ENCODE measurements at regions not wholly inside any gene's neighbourhood (a gene's known extent, or its start where the extent isn't known, plus 50 kb on each side); places are given as distances from the start of the nearest gene placed in this dataset.

DNA sequence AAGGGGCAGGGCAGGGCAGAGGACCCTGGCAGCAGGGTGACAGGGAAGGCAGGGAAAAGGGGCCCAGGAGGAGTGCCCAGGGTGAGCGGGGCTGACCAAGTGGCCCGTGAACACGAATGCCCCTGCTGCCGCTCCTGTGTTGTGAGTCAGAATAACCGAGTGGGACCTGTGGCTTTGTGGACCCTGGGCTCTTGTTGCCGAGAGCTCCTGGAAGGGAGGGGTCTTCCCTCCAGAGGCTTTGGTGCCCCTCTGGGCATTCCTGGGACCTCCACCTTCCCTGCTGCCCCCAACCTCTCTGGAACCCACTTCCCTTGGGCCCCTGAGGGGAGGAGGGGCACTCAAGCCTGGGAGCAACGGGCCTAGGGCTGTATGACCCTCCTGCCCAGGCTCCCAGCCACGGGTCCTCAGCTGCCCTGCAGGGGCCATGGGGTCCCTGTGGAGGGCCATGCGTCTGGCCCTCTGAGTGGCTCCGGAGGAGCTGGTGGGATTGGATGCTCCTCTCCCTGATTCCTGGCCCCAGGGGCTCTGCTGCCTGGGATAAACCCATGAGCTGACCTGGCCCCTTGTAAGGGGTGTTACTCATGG lies 319.4 kb downstream of the TMEM121 start:
- H3K36me3 Mint-ChIP-seq (ENCODE audit: low read depth) = no peaks in the 10 kb centered on the region
- H3K4me3 Mint-ChIP-seq (ENCODE audit: low read depth) = no peak overlapping the region
- no peaks in the 10 kb centered on the region for H3K4me1 Mint-ChIP-seq (ENCODE audit: low read depth)
- H3K27ac Mint-ChIP-seq = no peak overlapping the region
- peaks cover 3% of the 10 kb centered on the region for H3K27me3 Mint-ChIP-seq (ENCODE audit: low read depth)
- DNase-seq (ENCODE audit: low spot score) = no peak
- no peaks in the 10 kb centered on the region for H3K9me3 Mint-ChIP-seq
- intact Hi-C loops (cut with micrococcal nuclease) = no loop called here

DNA sequence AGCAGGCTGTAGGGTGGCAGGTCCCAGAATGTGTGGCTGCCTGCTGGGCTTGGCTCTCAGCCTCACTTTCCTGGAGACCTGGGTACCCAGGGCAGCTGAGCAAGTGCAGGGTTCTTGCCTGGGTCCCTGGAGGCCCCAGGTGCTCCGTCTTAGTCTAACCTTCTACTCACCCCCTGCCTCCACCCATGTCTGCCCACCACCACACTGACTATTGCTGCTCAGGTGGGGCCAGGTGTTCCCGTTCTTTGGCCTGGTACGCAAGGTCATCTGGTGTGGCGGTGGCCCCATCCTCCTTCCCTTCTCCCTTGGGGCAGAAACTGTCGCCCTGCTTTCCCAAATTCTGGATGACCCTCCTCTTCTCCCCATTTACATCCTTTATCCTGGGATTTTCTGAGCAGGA lies 319.9 kb downstream of the TMEM121 start:
- no peak overlapping the region for H3K27ac Mint-ChIP-seq
- intact Hi-C loops (cut with micrococcal nuclease) = no loop called here
- no peaks in the 10 kb centered on the region for H3K9me3 Mint-ChIP-seq
- H3K4me3 Mint-ChIP-seq (ENCODE audit: low read depth) = no peak overlapping the region
- DNase-seq (ENCODE audit: low spot score) = peak; percentile 5
- no peaks in the 10 kb centered on the region for H3K36me3 Mint-ChIP-seq (ENCODE audit: low read depth)
- H3K27me3 Mint-ChIP-seq (ENCODE audit: low read depth) = peaks cover 3% of the 10 kb centered on the region
- no peaks in the 10 kb centered on the region for H3K4me1 Mint-ChIP-seq (ENCODE audit: low read depth)

DNA sequence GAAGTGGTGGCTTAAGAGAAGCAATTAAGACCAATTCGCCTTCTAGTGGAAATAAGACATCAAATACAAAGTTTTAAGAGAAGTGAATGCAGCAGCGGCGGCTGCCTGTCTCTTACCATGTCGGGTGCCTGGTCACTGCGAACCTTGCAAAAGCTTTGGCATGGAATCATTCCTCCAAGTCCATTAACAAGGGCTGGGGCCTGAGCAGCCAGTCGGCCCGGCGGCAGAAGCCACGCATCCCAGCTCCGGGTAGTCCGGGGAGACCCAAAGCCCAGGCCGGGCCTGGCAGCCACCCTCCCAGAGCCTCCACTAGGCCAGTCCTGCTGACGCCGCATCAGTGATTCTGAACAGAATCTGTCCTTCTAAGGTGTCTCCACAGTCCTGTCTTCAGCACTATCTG lies 321.0 kb downstream of the TMEM121 start:
- H3K4me3 Mint-ChIP-seq (ENCODE audit: low read depth) = no peak overlapping the region
- no peak for DNase-seq (ENCODE audit: low spot score)
- peaks cover 3% of the 10 kb centered on the region for H3K27me3 Mint-ChIP-seq (ENCODE audit: low read depth)
- intact Hi-C loops (cut with micrococcal nuclease) = no loop called here
- no peaks in the 10 kb centered on the region for H3K4me1 Mint-ChIP-seq (ENCODE audit: low read depth)
- no peaks in the 10 kb centered on the region for H3K9me3 Mint-ChIP-seq
- no peaks in the 10 kb centered on the region for H3K36me3 Mint-ChIP-seq (ENCODE audit: low read depth)
- H3K27ac Mint-ChIP-seq = no peak overlapping the region

DNA sequence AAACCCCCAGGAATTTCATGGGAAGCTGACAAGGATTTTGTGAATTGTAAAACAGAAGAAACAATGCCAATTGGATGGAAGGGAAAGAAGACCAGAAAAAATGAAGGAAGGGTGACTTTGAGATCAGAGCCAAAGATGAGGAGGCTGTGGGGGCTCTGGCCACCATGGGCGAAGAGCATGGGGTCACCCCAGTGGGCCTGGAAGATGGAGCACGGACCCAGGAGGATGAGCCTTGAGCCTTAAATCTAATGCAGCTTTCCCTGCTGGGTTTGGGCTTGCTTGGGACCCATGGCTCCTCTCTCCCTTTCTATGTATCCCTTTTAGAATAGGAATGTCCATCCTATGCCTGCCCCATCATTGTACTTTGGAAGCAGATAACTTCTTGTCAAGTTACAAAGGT lies 322.2 kb downstream of the TMEM121 start:
- H3K4me1 Mint-ChIP-seq (ENCODE audit: low read depth) = no peaks in the 10 kb centered on the region
- intact Hi-C loops (cut with micrococcal nuclease) = no loop called here
- H3K36me3 Mint-ChIP-seq (ENCODE audit: low read depth) = no peaks in the 10 kb centered on the region
- no peak overlapping the region for H3K4me3 Mint-ChIP-seq (ENCODE audit: low read depth)
- DNase-seq (ENCODE audit: low spot score) = no peak
- H3K27me3 Mint-ChIP-seq (ENCODE audit: low read depth) = peaks cover 3% of the 10 kb centered on the region
- H3K27ac Mint-ChIP-seq = no peak overlapping the region
- H3K9me3 Mint-ChIP-seq = no peaks in the 10 kb centered on the region

DNA sequence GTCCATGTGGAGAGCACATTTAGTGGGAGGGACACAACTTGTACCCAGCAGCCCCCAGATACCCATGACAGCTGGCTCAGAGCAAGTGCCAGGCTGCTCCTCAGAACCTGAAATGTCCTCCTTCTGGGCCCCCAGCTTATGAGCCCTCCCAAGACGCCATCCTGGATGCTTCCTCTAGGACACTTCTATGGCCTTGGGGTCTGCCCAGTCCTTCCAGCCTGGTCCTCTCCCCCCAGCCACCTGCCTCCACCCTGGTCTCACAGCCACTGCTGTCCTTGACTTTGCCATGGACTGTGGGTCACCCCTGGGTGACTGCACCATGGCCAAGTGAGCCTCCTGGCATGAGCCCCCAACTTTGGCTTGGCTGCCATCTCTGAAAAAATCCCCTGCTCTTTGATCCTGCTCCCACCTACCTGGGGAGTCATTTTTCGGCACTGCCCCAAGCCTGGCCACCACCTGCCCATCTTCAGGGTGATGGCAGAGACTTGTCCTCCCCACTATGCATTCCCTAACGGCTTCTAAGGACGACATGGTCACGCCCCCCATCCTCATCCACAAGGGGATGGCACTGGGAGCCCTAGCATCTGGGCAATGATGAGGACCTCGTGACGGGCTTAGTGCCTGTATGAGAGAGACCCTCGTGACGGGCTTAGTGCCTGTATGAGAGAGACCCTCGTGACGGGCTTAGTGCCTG lies 323.7 kb downstream of the TMEM121 start:
- Mint-ChIP-seq H3K4me3 (ENCODE audit: low read depth) (no peak overlapping the region), H3K27me3 (ENCODE audit: low read depth) (peaks cover 3% of the 10 kb centered on the region), H3K9me3 (no peaks in the 10 kb centered on the region), H3K27ac (no peak overlapping the region), H3K4me1 (ENCODE audit: low read depth) (no peaks in the 10 kb centered on the region), H3K36me3 (ENCODE audit: low read depth) (no peaks in the 10 kb centered on the region)
- DNase-seq (ENCODE audit: low spot score) = peak; percentile 5
- intact Hi-C loops (cut with micrococcal nuclease) = no loop called here

DNA sequence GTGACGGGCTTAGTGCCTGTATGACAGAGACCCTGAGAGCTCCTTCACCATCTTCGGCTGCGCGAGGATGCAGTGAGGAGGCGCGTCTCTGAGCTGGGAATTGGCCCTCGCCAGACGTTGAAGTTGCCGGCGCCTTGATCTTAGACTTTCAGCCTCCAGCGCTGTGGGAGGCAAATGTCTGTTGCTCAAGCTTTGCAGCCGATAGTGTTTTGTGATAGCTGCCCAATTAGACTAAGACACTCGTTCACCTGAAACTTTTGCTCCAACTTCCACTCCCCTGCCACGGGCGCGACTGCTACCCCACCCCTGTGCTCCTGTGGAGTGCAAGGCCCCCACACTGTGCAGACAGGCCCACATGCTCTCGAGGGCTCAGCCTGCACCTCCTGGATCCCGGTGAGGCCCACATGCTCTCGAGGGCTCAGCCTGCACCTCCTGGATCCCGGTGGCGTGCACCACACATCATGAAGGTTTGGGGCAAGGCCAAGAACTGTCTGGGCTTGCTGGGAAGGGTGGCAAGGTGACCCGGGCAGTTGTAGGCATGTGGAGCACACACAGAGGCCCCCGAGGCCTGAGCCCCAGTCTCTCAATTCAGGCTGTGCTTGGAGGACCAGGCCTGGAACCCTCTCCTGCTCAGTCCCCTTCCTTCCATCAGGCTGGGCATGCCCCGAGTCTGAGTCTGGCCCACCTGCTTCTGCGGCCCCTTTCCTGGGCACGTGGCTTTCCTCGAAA lies 324.6 kb downstream of the TMEM121 start:
- no peaks in the 10 kb centered on the region for H3K9me3 Mint-ChIP-seq
- peak; percentile 6 for DNase-seq (ENCODE audit: low spot score)
- intact Hi-C loops (cut with micrococcal nuclease) = no loop called here
- H3K4me3 Mint-ChIP-seq (ENCODE audit: low read depth) = no peak overlapping the region
- H3K36me3 Mint-ChIP-seq (ENCODE audit: low read depth) = no peaks in the 10 kb centered on the region
- no peaks in the 10 kb centered on the region for H3K4me1 Mint-ChIP-seq (ENCODE audit: low read depth)
- no peak overlapping the region for H3K27ac Mint-ChIP-seq
- H3K27me3 Mint-ChIP-seq (ENCODE audit: low read depth) = peaks cover 3% of the 10 kb centered on the region

DNA sequence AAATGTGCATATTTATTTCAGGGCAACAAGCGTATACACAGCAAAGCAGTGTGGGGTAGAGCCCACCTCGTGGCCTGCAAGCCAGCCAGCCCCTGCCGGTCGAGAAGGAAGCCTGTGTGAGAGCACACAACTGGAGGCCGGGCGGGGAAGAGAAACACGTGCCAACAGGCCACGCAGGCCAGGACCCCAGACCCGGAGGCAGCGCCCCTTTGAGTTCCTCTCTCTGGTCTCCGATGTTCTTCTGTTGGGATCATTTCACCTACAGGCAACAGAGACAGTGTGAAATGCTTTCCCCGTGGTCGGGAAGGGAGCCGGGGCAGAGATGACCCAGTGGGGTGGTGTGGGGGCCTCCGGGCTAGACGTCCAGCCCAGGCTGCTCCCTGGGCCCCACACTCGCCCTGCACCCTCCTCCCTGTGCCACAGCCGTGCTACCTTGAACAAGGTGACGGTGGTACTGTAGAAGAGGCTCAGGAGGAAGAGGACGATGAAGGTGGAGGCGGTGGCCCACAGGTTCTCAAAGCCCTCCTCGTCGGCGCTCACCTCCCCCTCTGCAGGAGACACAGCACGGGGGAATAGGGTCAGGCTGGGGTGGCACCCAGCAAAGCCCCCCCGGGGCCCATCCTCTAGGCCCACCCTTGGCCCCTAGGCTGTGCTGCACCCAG lies 325.5 kb downstream of the TMEM121 start:
- Mint-ChIP-seq H3K27ac (no peak overlapping the region), H3K4me1 (ENCODE audit: low read depth) (peaks cover 2% of the 10 kb centered on the region), H3K9me3 (no peaks in the 10 kb centered on the region), H3K27me3 (ENCODE audit: low read depth) (peaks cover 3% of the 10 kb centered on the region), H3K36me3 (ENCODE audit: low read depth) (no peaks in the 10 kb centered on the region), H3K4me3 (ENCODE audit: low read depth) (no peak overlapping the region)
- intact Hi-C loops (cut with micrococcal nuclease) = no loop called here
- peak; percentile 4 for DNase-seq (ENCODE audit: low spot score)

DNA sequence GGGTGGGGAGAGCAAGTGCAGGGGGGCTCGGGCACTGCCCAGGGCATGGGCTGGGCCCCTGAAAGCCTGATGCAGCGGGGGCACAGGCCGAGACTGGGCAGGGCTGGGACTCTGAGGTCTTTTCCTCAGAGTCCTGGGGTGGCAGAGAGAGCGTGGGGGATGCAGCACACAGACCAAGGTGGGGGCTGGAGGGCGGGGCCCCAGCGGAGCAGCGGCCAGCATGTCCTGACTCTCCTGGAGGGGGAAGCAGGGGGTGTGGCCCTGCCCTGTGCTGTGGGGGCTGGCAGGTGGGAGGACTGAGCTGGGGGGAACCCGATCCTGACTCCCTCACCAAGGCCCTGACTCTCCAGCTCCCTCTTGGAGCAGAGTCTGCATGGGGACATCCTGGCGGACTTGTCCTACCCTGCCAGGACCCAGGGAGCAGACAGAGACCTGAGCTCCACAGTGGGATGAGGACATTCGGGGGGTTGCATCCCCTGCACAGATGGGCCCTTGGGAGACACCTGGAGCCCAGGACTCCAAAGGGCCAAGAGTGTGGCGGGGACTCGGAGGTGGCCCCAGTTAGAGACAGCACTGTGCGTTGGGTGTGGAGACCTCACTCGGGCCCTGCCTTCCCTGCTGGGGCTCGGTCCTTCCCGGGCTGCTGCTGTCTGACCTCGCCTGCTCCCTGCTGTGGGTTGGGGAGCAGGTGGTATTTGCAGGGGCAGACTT lies 326.1 kb downstream of the TMEM121 start:
- peaks cover 3% of the 10 kb centered on the region for H3K27me3 Mint-ChIP-seq (ENCODE audit: low read depth)
- no peaks in the 10 kb centered on the region for H3K36me3 Mint-ChIP-seq (ENCODE audit: low read depth)
- DNase-seq (ENCODE audit: low spot score) = peak; percentile 5
- H3K4me3 Mint-ChIP-seq (ENCODE audit: low read depth) = no peak overlapping the region
- peaks cover 2% of the 10 kb centered on the region for H3K4me1 Mint-ChIP-seq (ENCODE audit: low read depth)
- intact Hi-C loops (cut with micrococcal nuclease) = no loop called here
- H3K9me3 Mint-ChIP-seq = no peaks in the 10 kb centered on the region
- no peak overlapping the region for H3K27ac Mint-ChIP-seq

DNA sequence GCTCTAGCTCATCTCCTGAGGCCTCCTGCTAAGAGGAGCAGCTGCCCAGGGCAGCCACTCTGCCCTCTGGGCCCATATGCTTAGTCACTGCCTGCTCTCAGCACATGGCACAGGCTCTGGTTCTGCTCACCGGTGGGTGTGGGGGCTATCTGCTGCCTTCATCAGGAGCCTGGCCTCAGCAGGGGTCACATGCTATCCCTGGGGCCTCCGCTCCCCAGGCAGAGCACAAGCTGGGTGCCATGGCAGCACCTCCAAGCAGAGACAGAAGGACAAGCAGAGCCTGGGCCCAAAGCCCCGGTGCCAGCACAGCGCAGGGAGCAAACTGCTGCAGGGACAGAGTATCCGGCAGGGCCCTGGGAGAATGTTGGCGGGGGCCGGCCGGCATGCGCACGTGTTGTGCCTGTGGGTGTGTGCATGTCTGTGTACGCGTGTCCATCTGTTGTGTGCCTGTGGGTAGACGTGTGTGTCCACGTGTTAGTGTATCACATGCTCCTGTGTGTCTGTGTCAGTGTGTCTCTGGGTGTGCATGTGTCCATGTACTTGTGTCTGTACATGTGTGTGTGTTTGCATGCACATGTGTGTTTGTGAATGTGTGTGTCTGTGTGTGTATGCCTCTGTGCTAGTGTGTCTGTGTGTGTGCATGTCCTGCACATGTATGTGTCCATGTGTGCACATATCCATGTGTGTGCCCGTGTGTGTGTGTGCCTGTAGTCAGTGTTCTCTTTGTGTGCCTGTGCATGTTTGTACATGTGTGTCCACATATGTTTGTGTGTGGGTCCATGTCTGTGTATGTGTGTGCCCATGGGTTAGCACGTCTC lies 326.9 kb downstream of the TMEM121 start:
- H3K27ac Mint-ChIP-seq = no peak overlapping the region
- H3K4me1 Mint-ChIP-seq (ENCODE audit: low read depth) = peaks cover 3% of the 10 kb centered on the region

DNA sequence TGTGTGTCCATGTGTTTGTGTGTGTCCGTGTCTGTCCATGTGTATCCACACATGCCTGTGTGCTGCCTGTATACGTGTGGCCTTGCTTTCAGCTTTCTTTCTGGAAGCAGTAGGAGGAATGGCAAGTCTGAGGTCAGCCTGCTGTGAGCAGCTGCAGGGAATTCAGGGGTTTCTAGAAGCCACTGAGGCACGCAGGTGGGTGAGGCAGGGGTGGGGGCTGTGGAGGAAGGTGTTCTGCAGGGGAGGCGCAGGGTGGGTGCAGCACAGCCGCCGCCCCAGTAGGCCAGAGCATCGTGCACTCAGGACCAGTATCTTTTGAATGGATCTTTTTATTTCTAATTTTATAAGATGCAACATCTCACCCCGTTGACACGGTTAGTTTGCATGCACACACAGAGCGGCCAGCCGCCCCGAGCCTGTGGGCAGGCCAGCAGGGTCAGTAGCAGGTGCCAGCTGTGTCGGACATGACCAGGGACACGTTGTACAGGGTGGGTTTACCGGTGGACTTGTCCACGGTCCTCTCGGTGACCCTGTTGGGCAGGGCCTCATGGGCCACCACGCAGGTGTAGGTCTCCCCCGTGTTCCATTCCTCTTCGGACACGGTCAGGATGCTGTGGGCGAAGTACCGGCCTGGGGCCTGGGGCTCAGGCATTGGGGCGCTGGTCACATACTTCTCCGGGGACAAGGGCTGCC lies 327.7 kb downstream of the TMEM121 start:
- no peaks in the 10 kb centered on the region for H3K36me3 Mint-ChIP-seq (ENCODE audit: low read depth)
- H3K9me3 Mint-ChIP-seq = no peaks in the 10 kb centered on the region
- no peak overlapping the region for H3K27ac Mint-ChIP-seq
- intact Hi-C loops (cut with micrococcal nuclease) = no loop called here
- no peak overlapping the region for H3K4me3 Mint-ChIP-seq (ENCODE audit: low read depth)
- H3K4me1 Mint-ChIP-seq (ENCODE audit: low read depth) = peaks cover 7% of the 10 kb centered on the region
- DNase-seq (ENCODE audit: low spot score) = peak; percentile 6
- H3K27me3 Mint-ChIP-seq (ENCODE audit: low read depth) = no peaks in the 10 kb centered on the region

More for the DNA sequence above, 326.9 kb downstream of the TMEM121 start:
- H3K9me3 Mint-ChIP-seq = no peaks in the 10 kb centered on the region
- DNase-seq (ENCODE audit: low spot score) = peak; percentile 7
- H3K27me3 Mint-ChIP-seq (ENCODE audit: low read depth) = no peaks in the 10 kb centered on the region
- no peak overlapping the region for H3K4me3 Mint-ChIP-seq (ENCODE audit: low read depth)
- H3K36me3 Mint-ChIP-seq (ENCODE audit: low read depth) = no peaks in the 10 kb centered on the region
- intact Hi-C loops (cut with micrococcal nuclease) = no loop called here

DNA sequence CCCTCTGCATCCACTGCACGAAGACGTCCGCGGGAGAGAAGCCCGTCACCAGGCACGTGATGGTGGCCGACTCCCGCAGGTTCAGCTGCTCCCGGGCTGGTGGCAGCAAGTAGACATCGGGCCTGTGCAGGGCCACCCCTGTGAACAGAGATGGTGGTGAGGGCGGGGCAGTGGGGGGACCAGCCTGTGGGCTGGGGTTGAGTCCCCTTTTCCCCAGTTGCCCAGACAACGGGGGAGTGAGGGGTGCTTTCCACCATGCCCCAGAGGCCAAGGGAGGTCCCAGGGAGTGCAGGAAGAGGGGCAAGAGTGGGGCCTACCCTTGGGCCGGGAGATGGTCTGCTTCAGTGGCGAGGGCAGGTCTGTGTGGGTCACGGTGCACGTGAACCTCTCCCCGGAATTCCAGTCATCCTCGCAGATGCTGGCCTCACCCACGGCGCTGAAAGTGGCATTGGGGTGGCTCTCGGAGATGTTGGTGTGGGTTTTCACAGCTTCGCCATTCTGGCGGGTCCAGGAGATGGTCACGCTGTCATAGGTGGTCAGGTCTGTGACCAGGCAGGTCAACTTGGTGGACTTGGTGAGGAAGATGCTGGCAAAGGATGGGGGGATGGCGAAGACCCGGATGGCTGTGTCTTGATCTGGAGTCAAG lies 328.3 kb downstream of the TMEM121 start:
- H3K27ac Mint-ChIP-seq = no peak overlapping the region
- intact Hi-C loops (cut with micrococcal nuclease) = no loop called here

More for the DNA sequence above, 328.3 kb downstream of the TMEM121 start:
- Mint-ChIP-seq H3K4me3 (ENCODE audit: low read depth) (no peak overlapping the region), H3K4me1 (ENCODE audit: low read depth) (peaks cover 8% of the 10 kb centered on the region), H3K27me3 (ENCODE audit: low read depth) (no peaks in the 10 kb centered on the region), H3K9me3 (no peaks in the 10 kb centered on the region), H3K36me3 (ENCODE audit: low read depth) (no peaks in the 10 kb centered on the region)
- DNase-seq (ENCODE audit: low spot score) = no peak

Data from activated T-helper 2 cell treated with anti-CD3 and anti-CD28 coated beads, Interferon-gamma antibody, Interleukin-2, Interleukin-4, amounts not matched to agents 10 μg/mL and 5 μg/mL and 100 μg/mL, durations not matched to agents 14 hours and 24 hours and 36 hours (primary cell).